SK-N-MC (cell line): ENCODE measurements at regions not wholly inside any gene's neighbourhood (a gene's known extent, or its start where the extent isn't known, plus 50 kb on each side); places are given as distances from the start of the nearest gene placed in this dataset.
"Not testable (repeated sequence)": the region's sequence is repeated elsewhere in the genome, so short reads cannot be mapped to it uniquely, and the experiment has no call there.

ENCODE experiments used
- EZH2 ChIP-seq: fragments of 200-600 bp; sonication (generic); IDR thresholded peaks from one replicate; pipeline ENCODE4 v1.6.1; 2017; ENCODE audit warnings: antibody characterized with exemption
- FOXP2 ChIP-seq: optimal IDR thresholded peaks from 2 replicates; pipeline ENCODE3; 2011; ENCODE audit warnings: mild to moderate bottlenecking, moderate library complexity; ENCODE audit not compliant: insufficient read depth; ENCODE audit errors: extremely low read length, control extremely low read depth
- POLR2AphosphoS5 ChIP-seq: IDR thresholded peaks from 2 replicates; pipeline ENCODE4 v1.6.1; 2012; ENCODE audit warnings: mild to moderate bottlenecking, low read depth, low read length, borderline replicate concordance

DNA sequence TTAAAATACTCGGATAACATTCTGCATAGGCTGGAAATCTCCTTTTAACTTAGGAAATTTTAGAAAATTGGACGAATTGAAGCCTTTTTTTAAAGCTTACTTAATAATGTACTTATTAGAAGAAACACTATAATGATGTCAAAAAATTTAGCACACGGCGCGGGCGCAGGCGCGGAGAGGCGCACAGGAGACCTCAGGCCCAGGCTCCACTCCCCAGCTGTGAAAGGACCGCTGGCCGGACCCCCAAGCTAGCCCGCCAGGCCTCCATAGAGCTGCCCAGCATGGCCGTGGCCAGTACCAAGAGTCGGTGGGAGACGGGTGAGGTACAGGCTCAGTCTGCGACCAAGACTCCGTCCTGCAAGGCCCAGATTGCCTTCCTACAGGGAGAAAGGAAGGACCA lies 78.8 kb upstream of the PABPC3 start:
- not testable (repeated sequence) for TF ChIP-seq POLR2AphosphoS5, EZH2, FOXP2
